HS-27A (cell line): ENCODE measurements at regions not wholly inside any gene's neighbourhood (a gene's known extent, or its start where the extent isn't known, plus 50 kb on each side); places are given as distances from the start of the nearest gene placed in this dataset.
"Not testable (repeated sequence)": the region's sequence is repeated elsewhere in the genome, so short reads cannot be mapped to it uniquely, and the experiment has no call there.

ENCODE experiments used
- DNase-seq: peaks from one replicate; pipeline ENCODE4 v3.0.0-alpha.2; 2012; ENCODE audit warnings: low read depth, missing footprints

DNA sequence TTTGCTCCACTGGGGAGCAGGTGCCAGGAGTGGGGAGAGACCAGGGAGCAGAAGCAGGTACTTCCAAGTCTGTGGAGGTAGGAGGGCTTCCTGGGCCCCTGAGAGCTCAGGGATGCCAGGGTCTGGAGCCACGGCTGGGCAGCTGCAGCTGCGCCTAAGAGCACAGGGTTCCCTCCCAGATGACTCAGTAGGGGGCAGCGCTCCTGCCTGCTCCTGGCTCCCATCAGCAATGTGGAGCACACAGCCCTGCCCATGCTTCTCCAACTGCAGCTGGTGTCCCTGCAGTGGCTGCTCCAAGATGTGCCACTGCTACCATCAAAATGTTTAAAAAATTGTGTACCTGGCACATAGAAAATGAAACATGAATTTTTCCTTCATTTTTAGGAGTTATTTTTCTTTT, 1028.2 kb downstream of the PCDH7 start:
- DNase-seq, result no peak

DNA sequence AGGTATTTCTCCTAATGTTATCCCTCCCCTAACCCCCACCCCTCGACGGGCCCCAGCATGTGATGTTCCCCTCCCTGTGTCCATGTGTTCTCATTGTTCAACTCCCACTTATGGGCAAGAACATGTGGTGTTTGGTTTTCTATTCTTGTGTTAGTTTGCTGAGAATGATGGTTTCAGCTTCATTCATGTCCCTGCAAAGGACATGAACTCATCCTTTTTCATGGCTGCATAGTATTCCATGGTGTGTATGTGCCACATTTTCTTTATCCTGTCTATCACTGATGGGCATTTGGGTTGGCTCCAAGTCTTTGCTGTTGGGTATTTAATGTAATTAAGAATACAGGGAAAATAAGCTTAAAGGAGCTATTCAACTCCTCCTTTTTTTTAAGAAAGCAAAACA, 1030.4 kb downstream of the PCDH7 start:
- not testable (repeated sequence) for DNase-seq

DNA sequence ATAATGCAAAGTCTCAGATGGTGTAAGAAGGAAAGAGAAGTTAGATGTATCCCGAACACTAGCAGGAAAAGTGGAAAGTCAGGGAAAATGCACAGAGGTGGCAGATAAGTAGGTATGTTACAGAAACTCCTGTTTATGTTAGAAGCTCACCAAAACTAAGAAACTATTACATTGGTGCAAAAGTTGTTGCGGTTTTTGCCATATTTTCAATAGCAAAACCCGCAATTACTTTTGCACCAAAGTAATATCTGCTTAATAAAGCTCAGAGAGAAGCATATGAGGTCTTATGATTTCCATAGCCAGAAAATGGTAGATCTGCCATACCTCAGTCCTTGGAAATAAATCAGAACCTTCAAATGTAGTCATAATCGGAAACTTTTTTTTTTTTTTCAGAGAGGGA, 1035.6 kb downstream of the PCDH7 start:
- DNase-seq, result no peak

GRCh38 chr4:31768756-31769155, 1048.6 kb downstream of the PCDH7 start:
- DNase-seq, result no peak

DNA sequence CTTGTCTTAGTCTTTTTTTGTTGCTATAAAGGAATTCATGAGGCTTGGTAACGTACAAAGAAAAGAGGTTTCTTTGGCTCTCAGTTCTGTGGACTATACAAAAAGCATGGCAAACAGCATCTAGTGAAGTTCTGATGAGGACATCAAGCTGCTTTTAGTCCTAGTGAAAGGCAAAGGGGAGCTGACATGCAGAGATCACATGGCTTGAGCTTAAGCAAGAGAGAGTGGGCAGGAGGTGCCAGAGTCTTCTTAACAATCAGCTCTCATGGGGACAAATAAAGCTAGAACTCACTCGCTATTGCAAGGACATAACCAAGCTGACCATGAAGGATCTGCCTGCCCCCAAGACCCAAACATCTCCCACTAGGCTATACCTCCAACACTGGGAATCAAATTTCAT, 1063.1 kb downstream of the PCDH7 start:
- no peak for DNase-seq

DNA sequence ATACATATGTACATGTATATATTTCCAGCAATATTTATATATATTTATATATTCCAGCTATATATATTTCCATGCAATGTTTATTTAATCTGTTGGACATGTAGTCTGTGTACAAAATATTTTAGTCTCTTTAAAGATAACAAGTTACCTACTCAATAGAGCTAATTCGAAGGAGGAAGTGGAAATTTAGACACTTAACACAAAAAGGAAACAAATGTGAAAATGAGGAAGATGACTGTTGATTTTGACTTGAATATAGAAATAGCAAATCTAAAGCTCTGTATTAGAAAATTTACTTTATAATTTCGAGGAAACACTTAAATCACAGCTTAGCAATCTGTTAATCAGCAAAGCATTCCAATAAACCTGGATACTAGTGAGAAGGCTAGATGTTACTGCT, 1064.4 kb downstream of the PCDH7 start:
- DNase-seq, result no peak

DNA sequence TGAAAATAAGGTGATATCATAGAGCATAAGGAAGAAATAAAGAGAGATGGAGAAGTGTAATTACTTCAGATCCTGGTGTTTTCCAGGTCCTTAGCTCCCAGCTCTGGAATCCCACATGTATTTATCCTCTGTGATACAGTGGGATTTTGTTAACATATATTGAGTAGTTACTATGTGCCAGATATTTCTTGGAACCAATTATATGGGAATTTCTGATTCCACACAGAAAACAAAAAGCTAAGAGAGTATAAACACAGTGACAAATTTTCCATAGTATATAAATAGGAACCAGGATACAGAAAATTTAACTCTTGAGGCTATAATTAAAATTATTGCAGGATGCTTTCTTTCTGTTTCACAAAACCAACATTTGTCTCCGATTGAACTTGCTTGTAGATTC, 1067.5 kb downstream of the PCDH7 start:
- no peak for DNase-seq

- DNase-seq, result no peak
These were observed 1068.5 kb downstream of the PCDH7 start for GRCh38 chr4:31788676-31789075.

GRCh38 chr4:31791666-31792065, 1071.5 kb downstream of the PCDH7 start:
- no peak for DNase-seq

DNA sequence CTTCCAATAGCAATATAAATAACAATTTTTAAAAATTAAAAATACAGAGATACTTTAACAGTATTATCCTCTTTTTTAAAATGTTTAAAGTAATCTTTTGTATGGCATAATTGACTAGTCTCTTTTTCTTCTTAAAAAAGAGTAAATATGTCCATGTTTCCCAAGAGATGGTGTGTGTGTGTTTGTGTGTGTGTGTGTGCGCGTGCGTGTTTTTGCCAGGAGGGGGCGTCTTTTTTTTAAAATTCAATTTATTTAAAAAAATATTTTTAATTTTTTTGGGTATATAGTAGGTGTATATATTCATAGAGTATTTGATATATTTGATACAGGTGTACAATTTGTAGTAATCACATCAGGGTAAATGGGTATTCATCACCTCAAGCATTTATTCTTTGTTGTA, 1073.7 kb downstream of the PCDH7 start:
- no peak for DNase-seq

DNA sequence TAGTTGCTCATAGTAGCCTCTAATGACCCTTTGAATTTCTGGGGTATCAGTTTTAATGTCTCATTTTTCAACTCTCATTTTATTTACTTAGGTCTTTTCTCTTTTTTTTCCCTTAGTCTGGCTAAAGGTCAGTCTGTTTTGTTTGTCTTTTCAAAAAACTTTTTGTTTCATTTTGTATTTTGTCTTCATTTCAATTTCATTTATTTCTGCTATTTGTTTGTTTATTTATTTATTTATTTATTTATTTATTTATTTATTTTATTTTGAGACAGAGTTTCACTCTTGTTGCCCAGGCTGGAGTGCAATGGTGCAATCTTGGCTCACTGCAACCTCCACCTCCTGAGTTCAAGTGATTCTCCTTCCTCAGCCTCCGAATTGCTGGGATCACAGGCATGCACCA, 1076.9 kb downstream of the PCDH7 start:
- DNase-seq, result not testable (repeated sequence)

- no peak for DNase-seq
These were observed 1083.5 kb downstream of the PCDH7 start for GRCh38 chr4:31803526-31804195.

- DNase-seq, result no peak
These were observed 1086.9 kb downstream of the PCDH7 start for GRCh38 chr4:31807036-31807435.

GRCh38 chr4:31844350-31844749, 1124.2 kb downstream of the PCDH7 start:
- DNase-seq, result no peak

DNA sequence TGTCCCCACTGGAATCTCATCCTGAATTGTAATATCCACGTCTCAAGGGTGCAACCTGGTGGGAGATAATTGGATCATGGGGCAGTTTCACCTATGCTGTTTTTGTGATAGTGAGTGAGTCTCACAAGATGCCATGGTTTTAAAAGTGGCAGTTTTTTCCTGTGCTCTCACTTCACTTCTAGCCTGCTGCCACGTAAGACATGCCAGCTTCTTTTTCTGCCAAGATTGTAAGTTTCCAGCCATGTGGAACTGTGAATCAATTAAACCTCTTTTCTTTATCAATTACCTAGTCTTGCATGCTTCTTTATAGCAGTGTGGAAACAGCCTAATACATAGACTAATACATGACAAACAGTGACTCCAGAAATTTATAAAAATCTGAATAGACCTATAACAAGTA, 1131.8 kb downstream of the PCDH7 start:
- no peak for DNase-seq

DNA sequence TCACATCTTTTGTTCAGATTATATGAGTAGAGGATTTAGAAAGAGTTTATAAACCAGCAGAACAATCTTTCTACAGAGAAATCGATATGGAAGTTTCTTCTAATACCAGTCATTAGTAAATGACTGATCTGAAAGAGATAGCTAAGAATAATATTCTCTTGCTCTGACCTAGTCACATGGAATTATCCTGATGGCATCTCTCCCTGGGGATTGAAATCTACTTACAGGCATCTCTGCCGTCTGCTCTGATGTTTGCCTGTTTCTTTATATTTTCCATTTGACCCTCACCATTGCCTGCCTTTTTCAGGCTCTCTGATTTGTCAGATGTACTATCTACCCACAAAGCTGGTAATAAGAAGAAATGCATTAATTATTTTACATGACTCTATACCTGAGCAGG, 1157.3 kb downstream of the PCDH7 start:
- no peak for DNase-seq

DNA sequence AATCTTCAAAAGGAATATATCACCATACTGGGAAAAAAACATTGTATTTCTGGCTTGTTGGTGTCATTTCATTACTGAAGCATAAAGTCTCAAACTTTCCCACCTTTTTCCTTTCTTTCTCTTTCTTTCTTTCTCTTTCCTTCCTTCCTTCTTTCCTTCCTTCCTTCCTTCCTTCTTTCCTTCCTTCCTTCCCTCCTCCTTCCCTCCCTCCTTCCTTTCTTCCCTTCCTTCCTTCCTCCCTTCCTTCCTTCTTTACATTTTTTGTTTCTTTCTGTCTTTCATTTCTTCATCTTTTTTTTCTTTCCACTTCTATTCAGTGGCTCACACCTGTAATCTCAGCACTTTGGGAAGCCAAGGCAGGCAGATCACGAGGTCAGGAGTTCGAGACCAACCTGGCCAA, 1160.7 kb downstream of the PCDH7 start:
- DNase-seq, result not testable (repeated sequence)

- DNase-seq, result no peak
These were observed 1176.2 kb downstream of the PCDH7 start for GRCh38 chr4:31896349-31896748.

DNA sequence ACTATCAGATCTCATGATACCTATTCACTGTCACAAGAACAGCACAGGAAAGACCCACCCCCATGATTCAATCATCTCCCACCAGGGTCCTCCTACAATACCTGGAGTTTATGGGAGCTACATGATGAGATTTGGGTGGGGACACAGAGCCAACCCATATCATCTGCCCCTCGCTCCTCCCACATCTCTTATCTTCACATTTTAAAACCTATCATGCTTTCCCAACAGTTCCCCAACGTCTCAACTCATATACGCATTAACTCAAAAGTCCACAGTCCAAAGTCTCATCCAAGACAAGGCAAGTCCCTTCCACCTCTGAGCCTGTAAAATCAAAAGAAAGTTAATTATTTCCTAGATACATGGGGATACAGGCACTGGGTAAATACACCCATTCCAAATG, 1185.2 kb downstream of the PCDH7 start:
- DNase-seq, result no peak

DNA sequence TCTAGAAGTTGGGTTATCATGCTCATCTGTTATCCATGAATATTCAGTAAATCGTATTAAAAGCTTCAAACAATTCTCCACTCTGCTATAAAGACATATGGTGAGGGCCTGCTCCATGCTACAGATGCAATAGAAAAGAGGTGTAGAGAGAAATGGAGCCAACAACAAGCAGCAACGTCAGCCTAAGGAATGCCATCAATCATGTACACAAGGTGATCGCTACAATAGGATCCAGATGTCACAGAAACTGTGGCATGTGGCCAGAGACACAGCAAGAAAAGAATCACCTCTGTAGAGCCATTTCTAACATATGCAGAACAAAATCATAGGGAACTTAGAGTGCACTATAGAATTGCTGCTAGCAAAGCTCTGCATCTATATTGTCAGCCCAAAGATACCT, 1188.1 kb downstream of the PCDH7 start:
- DNase-seq, result no peak

DNA sequence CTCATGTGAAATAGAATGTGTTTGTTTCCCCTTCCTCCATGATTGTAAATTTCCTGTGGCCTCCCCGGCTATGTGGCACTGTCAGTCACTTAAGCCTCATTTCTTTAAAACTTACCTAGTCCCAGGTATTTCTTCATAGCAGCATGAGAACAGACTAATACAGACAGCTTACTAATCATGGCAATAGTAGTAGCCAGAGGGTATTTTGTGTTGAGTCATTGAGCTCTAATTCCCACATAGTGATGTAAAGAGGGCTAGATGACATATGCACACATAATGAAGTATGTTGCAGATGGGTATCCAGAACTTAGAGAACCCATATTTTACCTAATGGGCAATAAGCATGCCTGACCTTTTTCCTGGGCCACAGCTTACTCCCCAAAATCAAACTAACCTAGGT, 1197.2 kb downstream of the PCDH7 start:
- no peak for DNase-seq

DNA sequence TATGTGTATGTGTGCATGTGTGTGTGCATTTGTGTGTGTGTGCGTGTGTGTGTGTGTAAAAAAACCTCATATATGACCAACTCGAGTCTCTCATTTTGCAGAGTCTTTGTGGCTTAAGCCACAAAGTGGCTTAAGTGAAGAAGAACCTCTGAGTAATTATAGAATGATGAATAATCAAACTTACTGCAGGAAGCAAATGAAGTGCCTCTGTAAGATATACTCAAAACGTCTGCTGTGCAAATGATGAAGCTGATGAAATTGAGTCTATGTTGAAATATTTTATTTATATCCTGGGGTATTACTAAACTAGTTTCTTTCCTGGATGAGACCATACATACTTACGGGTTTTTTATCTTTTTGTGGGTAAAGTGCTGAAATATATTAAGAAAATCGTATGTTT, 1198.7 kb downstream of the PCDH7 start:
- no peak for DNase-seq

GRCh38 chr4:31923634-31924033, 1203.5 kb downstream of the PCDH7 start:
- DNase-seq, result no peak

DNA sequence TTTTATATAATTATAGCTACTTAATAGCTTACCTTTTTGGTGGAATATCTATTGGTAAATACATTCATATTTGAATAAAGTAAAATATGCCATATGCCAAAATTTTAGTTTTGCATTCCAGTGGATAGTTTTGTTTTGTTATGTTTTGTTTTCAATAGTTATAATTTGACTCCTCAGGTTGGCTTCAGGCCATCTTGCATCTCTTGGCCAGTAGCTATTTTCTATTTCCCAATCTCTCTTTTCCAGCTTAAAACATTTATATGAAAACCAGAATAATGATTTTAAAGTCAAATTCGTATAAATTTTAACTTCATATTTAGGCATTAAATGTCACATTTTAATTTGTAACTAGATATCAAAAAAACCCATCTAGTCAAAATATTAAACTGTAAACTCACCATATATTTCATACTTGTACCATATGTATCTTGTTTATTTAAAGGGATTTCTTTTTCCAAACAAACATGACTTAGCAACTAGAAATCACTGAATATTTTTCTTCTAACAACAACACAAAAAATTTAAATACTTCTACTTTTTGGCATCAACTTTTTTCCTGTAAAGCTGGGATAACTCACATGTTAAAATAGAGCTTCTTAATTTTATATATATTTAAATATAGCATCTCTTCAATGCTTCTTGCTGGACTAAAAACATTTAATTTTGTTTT, 1209.6 kb downstream of the PCDH7 start:
- no peak for DNase-seq
